ENCODE measurements at regions not wholly inside any gene's neighbourhood (a gene's known extent, or its start where the extent isn't known, plus 50 kb on each side); places are given as distances from the start of the nearest gene placed in this dataset.

DNA sequence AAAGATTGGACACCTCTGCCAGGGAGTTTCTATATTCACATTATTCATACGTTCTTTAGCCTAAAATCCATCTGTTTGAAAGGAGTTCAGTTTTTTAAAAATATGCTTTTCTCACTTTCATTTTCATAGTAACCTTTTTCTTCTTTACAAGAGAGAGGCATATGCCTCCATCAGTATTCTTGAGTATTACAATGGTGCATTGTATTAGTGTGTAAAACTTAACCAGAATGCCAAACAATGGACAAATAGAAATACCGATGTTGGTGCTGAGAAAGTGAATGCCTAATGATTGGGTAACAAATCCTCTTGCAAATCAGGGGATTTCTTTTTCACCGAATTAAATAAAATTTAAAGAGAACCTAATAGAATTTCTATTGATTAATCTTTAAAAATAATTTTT, 163.2 kb upstream of the LAMA2 start:
- Mint-ChIP-seq H3K27ac (ENCODE audit: unreplicated experiment) (no peak overlapping the region), H3K27me3 (ENCODE audit: unreplicated experiment) (no peaks in the 10 kb centered on the region), H3K4me3 (ENCODE audit: unreplicated experiment) (no peak overlapping the region), H3K36me3 (ENCODE audit: unreplicated experiment) (no peaks in the 10 kb centered on the region), H3K9me3 (ENCODE audit: unreplicated experiment) (no peaks in the 10 kb centered on the region), H3K4me1 (ENCODE audit: unreplicated experiment) (no peaks in the 10 kb centered on the region)
- DNase-seq (ENCODE audit: extremely low spot score, unreplicated experiment): no peak
- TF ChIP-seq, protein P1, sequence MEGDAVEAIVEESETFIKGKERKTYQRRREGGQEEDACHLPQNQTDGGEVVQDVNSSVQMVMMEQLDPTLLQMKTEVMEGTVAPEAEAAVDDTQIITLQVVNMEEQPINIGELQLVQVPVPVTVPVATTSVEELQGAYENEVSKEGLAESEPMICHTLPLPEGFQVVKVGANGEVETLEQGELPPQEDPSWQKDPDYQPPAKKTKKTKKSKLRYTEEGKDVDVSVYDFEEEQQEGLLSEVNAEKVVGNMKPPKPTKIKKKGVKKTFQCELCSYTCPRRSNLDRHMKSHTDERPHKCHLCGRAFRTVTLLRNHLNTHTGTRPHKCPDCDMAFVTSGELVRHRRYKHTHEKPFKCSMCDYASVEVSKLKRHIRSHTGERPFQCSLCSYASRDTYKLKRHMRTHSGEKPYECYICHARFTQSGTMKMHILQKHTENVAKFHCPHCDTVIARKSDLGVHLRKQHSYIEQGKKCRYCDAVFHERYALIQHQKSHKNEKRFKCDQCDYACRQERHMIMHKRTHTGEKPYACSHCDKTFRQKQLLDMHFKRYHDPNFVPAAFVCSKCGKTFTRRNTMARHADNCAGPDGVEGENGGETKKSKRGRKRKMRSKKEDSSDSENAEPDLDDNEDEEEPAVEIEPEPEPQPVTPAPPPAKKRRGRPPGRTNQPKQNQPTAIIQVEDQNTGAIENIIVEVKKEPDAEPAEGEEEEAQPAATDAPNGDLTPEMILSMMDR (IDR thresholded peaks at IDR 0.05): no peak

DNA sequence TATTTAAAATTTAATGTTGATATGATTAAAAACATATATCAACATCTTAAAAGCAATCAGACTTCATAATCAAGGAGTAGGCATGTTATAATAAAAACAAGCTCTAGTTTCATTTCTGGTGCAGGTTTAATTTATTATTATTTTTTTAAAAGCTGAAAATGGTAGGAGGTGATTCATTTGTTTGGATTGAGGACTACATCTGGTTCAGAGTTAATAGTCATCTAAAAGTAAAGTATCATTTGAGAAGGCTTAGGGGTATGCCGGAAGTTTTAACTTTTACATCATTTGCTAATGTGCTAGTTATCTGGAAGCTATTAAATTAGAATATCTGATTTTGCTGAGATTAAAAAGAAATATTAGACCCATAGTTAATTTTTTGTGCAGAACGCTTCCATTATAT, 169.5 kb upstream of the LAMA2 start:
- H3K9me3 Mint-ChIP-seq (ENCODE audit: unreplicated experiment): no peaks in the 10 kb centered on the region
- no peak overlapping the region for H3K4me3 Mint-ChIP-seq (ENCODE audit: unreplicated experiment)
- no peaks in the 10 kb centered on the region for H3K27me3 Mint-ChIP-seq (ENCODE audit: unreplicated experiment)
- no peak for DNase-seq (ENCODE audit: extremely low spot score, unreplicated experiment)
- peaks cover 18% of the 10 kb centered on the region for H3K4me1 Mint-ChIP-seq (ENCODE audit: unreplicated experiment)
- TF ChIP-seq, protein P1 (IDR thresholded peaks at IDR 0.05): no peak
- no peaks in the 10 kb centered on the region for H3K36me3 Mint-ChIP-seq (ENCODE audit: unreplicated experiment)
- H3K27ac Mint-ChIP-seq (ENCODE audit: unreplicated experiment): peak overlapping the region; percentile 23

DNA sequence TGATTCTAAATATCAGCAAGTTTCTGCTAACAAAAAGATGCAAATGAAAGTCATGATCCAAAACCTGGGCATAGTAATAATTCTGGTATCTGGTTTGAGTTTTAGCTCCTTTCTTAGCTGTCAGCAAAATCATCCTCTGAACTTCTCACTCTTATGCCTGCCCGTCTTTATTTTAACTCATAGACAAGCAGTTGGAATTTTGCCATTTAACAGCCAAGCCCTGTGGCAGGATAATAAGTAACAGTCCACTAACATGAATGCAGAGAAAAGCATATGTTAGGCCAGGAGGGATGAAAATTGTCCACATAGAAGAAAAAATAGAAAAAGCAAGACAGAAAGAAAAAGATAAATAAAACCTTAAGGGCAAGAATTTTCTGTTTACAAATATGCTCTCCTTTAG, 170.0 kb upstream of the LAMA2 start:
- DNase-seq (ENCODE audit: extremely low spot score, unreplicated experiment): no peak
- Mint-ChIP-seq H3K9me3 (ENCODE audit: unreplicated experiment) (no peaks in the 10 kb centered on the region), H3K4me1 (ENCODE audit: unreplicated experiment) (peaks cover 18% of the 10 kb centered on the region), H3K27ac (ENCODE audit: unreplicated experiment) (peak overlapping the region; percentile 4), H3K4me3 (ENCODE audit: unreplicated experiment) (no peak overlapping the region), H3K36me3 (ENCODE audit: unreplicated experiment) (no peaks in the 10 kb centered on the region), H3K27me3 (ENCODE audit: unreplicated experiment) (no peaks in the 10 kb centered on the region)
- TF ChIP-seq, protein P1 (IDR thresholded peaks at IDR 0.05): no peak

DNA sequence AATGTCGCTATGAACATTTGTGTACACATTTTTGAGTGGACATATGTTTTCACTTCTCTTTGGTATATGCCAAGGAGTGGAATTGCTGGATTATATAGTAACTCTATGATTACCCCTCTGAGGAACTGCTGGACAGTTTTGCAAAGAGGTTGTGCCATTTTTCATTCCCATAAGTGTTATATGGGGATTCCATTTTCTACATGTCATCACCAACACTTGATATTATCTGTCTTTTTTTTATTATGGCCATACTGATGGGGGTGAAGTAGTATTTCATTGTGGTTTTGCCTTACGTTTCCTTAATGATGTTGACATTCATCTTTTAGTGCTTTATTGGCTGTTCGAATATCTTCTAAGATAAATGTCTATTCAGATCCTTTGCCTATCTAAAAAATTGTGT, 171.8 kb upstream of the LAMA2 start:
- no peaks in the 10 kb centered on the region for H3K36me3 Mint-ChIP-seq (ENCODE audit: unreplicated experiment)
- H3K4me3 Mint-ChIP-seq (ENCODE audit: unreplicated experiment): no peak overlapping the region
- H3K4me1 Mint-ChIP-seq (ENCODE audit: unreplicated experiment): peaks cover 18% of the 10 kb centered on the region
- no peaks in the 10 kb centered on the region for H3K9me3 Mint-ChIP-seq (ENCODE audit: unreplicated experiment)
- TF ChIP-seq, protein P1 (IDR thresholded peaks at IDR 0.05): no peak
- no peak overlapping the region for H3K27ac Mint-ChIP-seq (ENCODE audit: unreplicated experiment)
- no peaks in the 10 kb centered on the region for H3K27me3 Mint-ChIP-seq (ENCODE audit: unreplicated experiment)
- DNase-seq (ENCODE audit: extremely low spot score, unreplicated experiment): no peak

DNA sequence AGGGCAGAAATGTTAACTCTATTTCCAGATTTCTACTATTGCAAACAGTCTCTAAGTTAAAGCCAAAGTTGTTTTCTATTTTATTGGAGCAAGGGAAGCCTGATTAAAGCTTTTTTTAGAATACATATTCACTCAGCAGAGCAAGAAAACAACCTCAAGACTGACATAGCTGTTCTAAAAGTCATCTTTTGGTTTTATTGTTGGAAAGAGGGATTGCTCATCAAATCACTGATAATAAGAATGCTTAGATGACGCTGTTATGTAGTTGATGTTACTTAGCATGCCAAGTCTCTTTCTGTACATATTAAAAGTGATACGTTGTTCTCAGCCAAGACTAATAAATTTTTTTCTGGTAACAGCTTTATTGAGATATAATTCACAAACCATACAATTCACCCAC, 172.6 kb upstream of the LAMA2 start:
- Mint-ChIP-seq H3K27me3 (ENCODE audit: unreplicated experiment) (no peaks in the 10 kb centered on the region), H3K27ac (ENCODE audit: unreplicated experiment) (no peak overlapping the region), H3K36me3 (ENCODE audit: unreplicated experiment) (no peaks in the 10 kb centered on the region), H3K9me3 (ENCODE audit: unreplicated experiment) (no peaks in the 10 kb centered on the region), H3K4me1 (ENCODE audit: unreplicated experiment) (peaks cover 18% of the 10 kb centered on the region), H3K4me3 (ENCODE audit: unreplicated experiment) (no peak overlapping the region)
- no peak for DNase-seq (ENCODE audit: extremely low spot score, unreplicated experiment)
- TF ChIP-seq, protein P1 (IDR thresholded peaks at IDR 0.05): no peak
